Breast epithelium (tissue), 4 donors: ENCODE measurements at regions not wholly inside any gene's neighbourhood (a gene's known extent, or its start where the extent isn't known, plus 50 kb on each side); places are given as distances from the start of the nearest gene placed in this dataset.

ENCODE experiments used
- DNase-seq, 2 donors: peaks; one replicate each; pipeline ENCODE4 v3.0.0-alpha.2; 2019; ENCODE audit warnings: low spot score in 2 of 2
- H3K27ac ChIP-seq, 2 donors: fragments of 200-600 bp; sonication (generic) in 1 of 2; one replicate each; pipeline ENCODE4 v1.5.1; 2016 to 2019; ENCODE audit warnings: mild to moderate bottlenecking in 1 of 2
- H3K27me3 ChIP-seq, 2 donors: fragments of 200-600 bp; sonication (generic) in 1 of 2; one replicate each; pipeline versions ENCODE4 v1.5.1 to v1.6.0; 2017 to 2019; ENCODE audit warnings: control low read depth in 1 of 2, mild to moderate bottlenecking in 1 of 2
- H3K36me3 ChIP-seq: fragments of 200-600 bp; one replicate; pipeline ENCODE4 v1.5.1; 2019
- H3K4me1 ChIP-seq, 2 donors: fragments of 200-600 bp; sonication (generic); one replicate each; pipeline ENCODE4 v1.5.1; 2016 to 2019; ENCODE audit warnings: control low read depth in 1 of 2
- H3K4me3 ChIP-seq, 3 donors: fragments of 200-600 bp; sonication (generic); 1 replicate in 2 of 3; 2 replicates in 1 of 3; pipeline ENCODE4 v1.5.1; 2016 to 2019; ENCODE audit warnings: mild to moderate bottlenecking in 3 of 3, moderate library complexity in 2 of 3
- H3K9me3 ChIP-seq, 2 donors: fragments of 200-600 bp; sonication (generic) in 1 of 2; one replicate each; pipeline ENCODE4 v1.5.1; 2016 to 2019; ENCODE audit warnings: control low read depth in 1 of 2
- POLR2A ChIP-seq: fragments of 450-650 bp; IDR thresholded peaks from one replicate; pipeline ENCODE4 v1.6.1; 2016; ENCODE audit warnings: antibody characterized with exemption, mild to moderate bottlenecking, moderate library complexity
- POLR2AphosphoS5 ChIP-seq, 3 donors: sonication (generic); formaldehyde crosslinking; IDR thresholded peaks; one replicate each; pipeline ENCODE4 v1.6.1; 2017; ENCODE audit warnings: antibody characterized with exemption in 3 of 3
- intact Hi-C: fragments of 100-400 bp; cut with DNase I; formaldehyde crosslinking; loops from one replicate; pipeline ENCODE4 v1.15.1; 2023; ENCODE audit warnings: low total_unique reads
- TF ChIP-seq, protein P1 (sequence below), 3 donors: fragments of 450-650 bp; IDR thresholded peaks; one replicate each; pipeline ENCODE4 v1.5.1; 2016 to 2017; ENCODE audit warnings: antibody characterized with exemption in 3 of 3, mild to moderate bottlenecking in 3 of 3, moderate library complexity in 3 of 3

DNA sequence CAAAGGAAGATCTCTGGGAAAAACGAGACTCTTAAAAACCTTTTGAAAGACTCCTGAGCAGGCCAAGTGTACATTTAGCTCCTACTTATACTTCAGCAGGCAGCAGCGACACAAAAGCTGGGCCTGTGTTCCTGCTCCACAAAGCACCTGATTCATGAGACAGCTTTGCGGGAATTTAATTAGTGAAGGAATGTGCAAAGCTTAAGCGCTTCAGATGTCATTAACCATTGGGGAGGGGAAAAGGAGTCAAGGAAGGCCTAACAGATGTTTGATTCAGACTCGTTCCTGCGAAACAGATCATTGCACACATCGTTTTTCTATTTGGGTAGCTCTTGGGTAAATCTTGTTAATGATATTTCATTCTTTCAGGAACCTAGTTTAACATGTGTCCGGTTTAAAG is 125.9 kb downstream of the MAIP1 start:
- H3K4me3 ChIP-seq, result no peak overlapping the region
- TF ChIP-seq, protein P1, sequence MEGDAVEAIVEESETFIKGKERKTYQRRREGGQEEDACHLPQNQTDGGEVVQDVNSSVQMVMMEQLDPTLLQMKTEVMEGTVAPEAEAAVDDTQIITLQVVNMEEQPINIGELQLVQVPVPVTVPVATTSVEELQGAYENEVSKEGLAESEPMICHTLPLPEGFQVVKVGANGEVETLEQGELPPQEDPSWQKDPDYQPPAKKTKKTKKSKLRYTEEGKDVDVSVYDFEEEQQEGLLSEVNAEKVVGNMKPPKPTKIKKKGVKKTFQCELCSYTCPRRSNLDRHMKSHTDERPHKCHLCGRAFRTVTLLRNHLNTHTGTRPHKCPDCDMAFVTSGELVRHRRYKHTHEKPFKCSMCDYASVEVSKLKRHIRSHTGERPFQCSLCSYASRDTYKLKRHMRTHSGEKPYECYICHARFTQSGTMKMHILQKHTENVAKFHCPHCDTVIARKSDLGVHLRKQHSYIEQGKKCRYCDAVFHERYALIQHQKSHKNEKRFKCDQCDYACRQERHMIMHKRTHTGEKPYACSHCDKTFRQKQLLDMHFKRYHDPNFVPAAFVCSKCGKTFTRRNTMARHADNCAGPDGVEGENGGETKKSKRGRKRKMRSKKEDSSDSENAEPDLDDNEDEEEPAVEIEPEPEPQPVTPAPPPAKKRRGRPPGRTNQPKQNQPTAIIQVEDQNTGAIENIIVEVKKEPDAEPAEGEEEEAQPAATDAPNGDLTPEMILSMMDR (IDR thresholded peaks at IDR 0.05), result no peak
- no peak for TF ChIP-seq POLR2AphosphoS5 (IDR thresholded peaks at IDR 0.05)
- no peak for TF ChIP-seq POLR2A
- no peak overlapping the region for H3K27ac ChIP-seq
- H3K36me3 ChIP-seq, result no peaks in the 10 kb centered on the region
- DNase-seq, result no peak
- H3K4me1 ChIP-seq, result no peaks in the 10 kb centered on the region
- no peaks in the 10 kb centered on the region for H3K9me3 ChIP-seq
- intact Hi-C loops, result no loop called here
- H3K27me3 ChIP-seq, result no peaks in the 10 kb centered on the region

DNA sequence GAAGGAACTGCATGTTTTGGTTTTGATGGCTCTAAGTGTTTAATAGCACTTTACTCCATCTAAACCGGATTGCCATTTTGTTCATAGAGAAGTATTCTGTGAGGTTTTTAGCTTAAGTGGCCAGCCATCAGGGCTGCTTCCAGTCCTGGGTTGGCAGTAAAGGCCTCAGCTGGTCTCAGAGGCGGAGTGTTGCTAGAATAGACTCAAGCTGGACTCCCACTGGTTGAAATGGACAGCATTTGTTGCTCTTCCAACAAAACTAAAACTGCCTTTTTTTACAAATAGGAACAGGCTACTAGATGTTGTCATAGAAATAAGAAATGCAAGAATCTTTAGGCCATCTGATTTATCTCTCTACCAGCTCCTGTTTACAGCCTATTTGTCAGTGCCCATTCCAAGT is 126.4 kb downstream of the MAIP1 start:
- no peaks in the 10 kb centered on the region for H3K9me3 ChIP-seq
- H3K27me3 ChIP-seq, result no peaks in the 10 kb centered on the region
- DNase-seq, result no peak
- no peak overlapping the region for H3K4me3 ChIP-seq
- no peaks in the 10 kb centered on the region for H3K4me1 ChIP-seq
- intact Hi-C loops, result no loop called here
- no peaks in the 10 kb centered on the region for H3K36me3 ChIP-seq
- H3K27ac ChIP-seq, result no peak overlapping the region
- TF ChIP-seq, protein P1 (IDR thresholded peaks at IDR 0.05), result no peak
- TF ChIP-seq POLR2A (no peak), POLR2AphosphoS5 (IDR thresholded peaks at IDR 0.05) (no peak)

DNA sequence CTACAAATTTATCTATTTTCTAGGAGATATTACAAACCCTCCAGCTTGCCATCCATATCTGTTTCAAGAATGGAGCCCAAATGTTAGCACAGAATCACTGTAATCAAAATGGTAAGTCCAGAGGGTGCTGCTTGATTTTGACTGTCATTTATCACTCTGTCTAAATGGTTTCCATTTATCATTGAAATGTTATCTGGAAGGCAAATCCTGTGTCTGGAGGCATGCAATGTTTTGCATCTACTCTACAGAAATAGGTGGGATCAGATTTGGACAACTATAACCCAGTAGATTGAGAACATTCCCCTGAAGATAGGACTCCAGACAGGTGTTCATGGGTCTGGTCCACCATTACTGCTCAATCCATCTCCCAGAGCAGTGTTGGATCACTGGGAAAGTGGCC is 128.7 kb downstream of the MAIP1 start:
- no peaks in the 10 kb centered on the region for H3K27me3 ChIP-seq
- DNase-seq, result no peak
- no peaks in the 10 kb centered on the region for H3K4me1 ChIP-seq
- intact Hi-C loops, result no loop called here
- no peak overlapping the region for H3K27ac ChIP-seq
- no peaks in the 10 kb centered on the region for H3K9me3 ChIP-seq
- TF ChIP-seq, protein P1 (IDR thresholded peaks at IDR 0.05), result no peak
- TF ChIP-seq POLR2A (no peak), POLR2AphosphoS5 (IDR thresholded peaks at IDR 0.05) (no peak)
- H3K36me3 ChIP-seq, result no peaks in the 10 kb centered on the region
- H3K4me3 ChIP-seq, result no peak overlapping the region

DNA sequence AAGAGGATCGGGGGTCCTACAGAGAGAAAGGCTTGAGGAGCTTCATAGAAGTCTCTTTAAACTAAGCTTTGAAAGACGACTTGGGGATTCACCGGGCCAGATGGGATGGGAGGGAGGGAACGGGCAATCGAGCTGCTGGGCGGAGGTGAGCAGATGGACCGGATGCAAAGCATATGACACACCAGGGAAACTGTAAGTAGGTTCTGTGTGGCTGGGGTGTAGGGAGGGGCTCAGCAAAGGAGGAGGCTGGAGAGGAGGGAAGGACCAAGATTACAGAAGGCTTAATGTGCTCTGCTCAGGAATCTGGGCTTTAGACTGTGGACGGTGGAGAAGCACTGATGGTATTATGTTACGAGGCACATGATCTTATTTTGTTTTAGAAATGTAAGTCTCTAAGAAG is 131.5 kb downstream of the MAIP1 start:
- Histone ChIP-seq H3K4me1 (no peaks in the 10 kb centered on the region), H3K4me3 (no peak overlapping the region), H3K36me3 (no peaks in the 10 kb centered on the region), H3K27me3 (no peaks in the 10 kb centered on the region), H3K27ac (no peak overlapping the region), H3K9me3 (no peaks in the 10 kb centered on the region)
- intact Hi-C loops, result no loop called here
- TF ChIP-seq POLR2A (no peak), POLR2AphosphoS5 (IDR thresholded peaks at IDR 0.05) (no peak)
- TF ChIP-seq, protein P1 (IDR thresholded peaks at IDR 0.05), result no peak
- no peak for DNase-seq

DNA sequence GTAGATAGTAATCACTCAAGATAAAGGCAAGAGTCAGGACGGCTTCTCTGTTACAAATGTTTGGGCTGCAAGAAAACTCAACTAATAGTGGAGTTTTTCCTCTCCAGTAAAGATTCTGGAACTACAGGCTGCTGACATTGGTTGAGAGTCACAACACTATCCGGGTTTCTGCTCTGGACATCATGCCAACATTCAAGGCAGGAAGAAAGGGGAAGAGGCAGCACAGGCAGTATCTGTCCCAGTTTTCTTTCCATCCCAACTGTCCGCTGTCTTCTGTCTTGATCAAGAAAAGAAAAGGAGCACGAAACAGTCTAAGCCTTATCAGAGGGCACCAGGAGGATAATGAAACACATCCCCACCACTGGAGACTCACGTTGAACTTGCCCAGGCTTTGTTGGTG is 132.1 kb downstream of the MAIP1 start:
- intact Hi-C loops, result no loop called here
- H3K36me3 ChIP-seq, result no peaks in the 10 kb centered on the region
- TF ChIP-seq, protein P1 (IDR thresholded peaks at IDR 0.05), result no peak

More for the DNA sequence above, 132.1 kb downstream of the MAIP1 start:
- Histone ChIP-seq H3K9me3 (no peaks in the 10 kb centered on the region), H3K27me3 (no peaks in the 10 kb centered on the region), H3K4me1 (no peaks in the 10 kb centered on the region), H3K27ac (no peak overlapping the region), H3K4me3 (no peak overlapping the region)
- DNase-seq, result no peak
